GM21515 (cell line): ENCODE measurements at regions not wholly inside any gene's neighbourhood (a gene's known extent, or its start where the extent isn't known, plus 50 kb on each side); places are given as distances from the start of the nearest gene placed in this dataset.
"Not testable (repeated sequence)": the region's sequence is repeated elsewhere in the genome, so short reads cannot be mapped to it uniquely, and the experiment has no call there.

Experiments used
- ATAC-seq: cut with Tn5 transposase; IDR thresholded peaks from one replicate; pipeline ENCODE4 v1.9.1; 2021; ENCODE audit not compliant: unreplicated experiment

- ATAC-seq: no peak
These were observed 185.8 kb downstream of the B3GLCT start for GRCh38 chr13:31385540-31385939.

- no peak for ATAC-seq
These were observed 194.7 kb downstream of the B3GLCT start for GRCh38 chr13:31394506-31394905.

- ATAC-seq: no peak
These were observed 195.3 kb downstream of the B3GLCT start for GRCh38 chr13:31395090-31395489.

GRCh38 chr13:31399690-31400089 lies 199.9 kb downstream of the B3GLCT start:
- ATAC-seq: no peak

- not testable (repeated sequence) for ATAC-seq
These were observed 203.9 kb downstream of the B3GLCT start for GRCh38 chr13:31403711-31404110.

- ATAC-seq: no peak
These were observed 209.2 kb downstream of the B3GLCT start for GRCh38 chr13:31408927-31409326.

GRCh38 chr13:31409678-31410356 lies 210.0 kb downstream of the B3GLCT start:
- ATAC-seq: no peak

GRCh38 chr13:31413516-31413915 lies 213.7 kb downstream of the B3GLCT start:
- ATAC-seq: no peak

- ATAC-seq: no peak
These were observed 216.3 kb downstream of the B3GLCT start for GRCh38 chr13:31416066-31416465.

- ATAC-seq: no peak
These were observed 218.4 kb downstream of the B3GLCT start for GRCh38 chr13:31418186-31418585.

- no peak for ATAC-seq
These were observed 222.0 kb downstream of the B3GLCT start for GRCh38 chr13:31421756-31422155.

GRCh38 chr13:31424130-31424729 lies 224.5 kb downstream of the B3GLCT start:
- peak; percentile 96 for ATAC-seq

GRCh38 chr13:31426395-31426794 lies 226.6 kb downstream of the B3GLCT start:
- no peak for ATAC-seq

GRCh38 chr13:31427151-31428100 lies 227.7 kb downstream of the B3GLCT start:
- no peak for ATAC-seq

GRCh38 chr13:31431722-31432137 lies 232.0 kb downstream of the B3GLCT start:
- ATAC-seq: no peak

GRCh38 chr13:31433207-31433606 lies 233.4 kb downstream of the B3GLCT start:
- no peak for ATAC-seq

GRCh38 chr13:31433746-31434145 lies 234.0 kb downstream of the B3GLCT start:
- ATAC-seq: no peak

GRCh38 chr13:31434613-31435012 lies 234.8 kb downstream of the B3GLCT start:
- no peak for ATAC-seq

GRCh38 chr13:31435536-31435935 lies 235.8 kb downstream of the B3GLCT start:
- no peak for ATAC-seq

- no peak for ATAC-seq
These were observed 236.7 kb downstream of the B3GLCT start for GRCh38 chr13:31436478-31436877.

GRCh38 chr13:31437975-31438374 lies 238.2 kb downstream of the B3GLCT start:
- no peak for ATAC-seq

- ATAC-seq: no peak
These were observed 240.4 kb downstream of the B3GLCT start for GRCh38 chr13:31440132-31440531.
